HepG2 (cell line): ENCODE measurements at regions not wholly inside any gene's neighbourhood (a gene's known extent, or its start where the extent isn't known, plus 50 kb on each side); places are given as distances from the start of the nearest gene placed in this dataset.

Experiments
- ATAC-seq: fragments of 200-7000 bp; cut with Tn5 transposase; 3 replicates; pipeline ENCODE4 v1.9.1; 2020; ENCODE audit warnings: mild to moderate bottlenecking, moderate library complexity
- BruUV-seq: library from RNA; stranded (reverse); fragments of 400-500 nt; replicated peaks from 2 replicates; lab custom pipeline; 2021; lab: Mats Ljungman, UMichigan
- CTCF ChIA-PET: fragments of 300-600 bp; formaldehyde crosslinking; extraction: SDS; loops from one replicate; lab custom pipeline; 2021; ENCODE audit warnings: low total read pairs, inconsistent platforms, low intra/inter-chr PET ratio; lab: Yijun Ruan, JAX
- POLR2A ChIA-PET: fragments of 350-600 bp; sonication (Branson Sonifier 250); formaldehyde crosslinking; loops from one replicate; lab custom pipeline; 2020; ENCODE audit warnings: antibody characterized with exemption, inconsistent platforms; lab: Yijun Ruan, JAX
- DNase-seq: peaks from one replicate; pipeline ENCODE4 v3.0.0-alpha.2; 2015; ENCODE audit warnings: low spot score
- FAIRE-seq: peaks from 3 replicates; lab custom pipeline; 2011; peaks lifted over from hg19 to GRCh38; lab: Jason Lieb, UNC
- H2AFZ ChIP-seq: one replicate; pipeline ENCODE4 v1.6.1; 2011; ENCODE audit warnings: low read length, inconsistent platforms
- H3K27ac ChIP-seq: fragments of 300-600 bp; 3 replicates; pipeline ENCODE4 v1.8.0; 2011; ENCODE audit warnings: mixed run types, mild to moderate bottlenecking, mixed read lengths, low read length, inconsistent platforms; ENCODE audit not compliant: insufficient read depth; ENCODE audit errors: extremely low read length
- H3K27me3 ChIP-seq, 2 experiments: fragments of 200-600 bp in 1 of 2; 2 replicates in 1 of 2; 3 replicates in 1 of 2; pipeline versions ENCODE4 v1.6.0 to v1.8.0; 2011; ENCODE audit warnings: low read length in 2 of 2, mild to moderate bottlenecking in 2 of 2, moderate library complexity in 2 of 2, inconsistent platforms in 1 of 2; ENCODE audit not compliant: insufficient read depth in 2 of 2, control insufficient read depth in 1 of 2
- H3K36me3 ChIP-seq, 2 experiments: fragments of 200-600 bp in 1 of 2; replicated peaks in 1 of 2; 2 replicates in 1 of 2; 3 replicates in 1 of 2; pipeline versions ENCODE4 v1.5.1 to v1.8.0; 2011; ENCODE audit warnings: low read length in 2 of 2, inconsistent platforms in 1 of 2; ENCODE audit not compliant: insufficient read depth in 2 of 2, control insufficient read depth in 1 of 2
- H3K4me1 ChIP-seq: 2 replicates; pipeline ENCODE4 v1.5.1; 2012; ENCODE audit warnings: low read length, inconsistent platforms; ENCODE audit not compliant: insufficient read depth
- H3K4me2 ChIP-seq: 2 replicates; pipeline ENCODE4 v1.6.0; 2011; ENCODE audit warnings: low read depth, low read length, inconsistent platforms
- H3K4me3 ChIP-seq, 3 experiments: fragments of 200-600 bp in 1 of 3; sonication (generic), shearing (Covaris generic) in 1 of 3; replicated peaks in 1 of 3; 2 replicates each; pipeline ENCODE4 v1.5.1; 2011 to 2016; ENCODE audit warnings: low read length in 3 of 3, inconsistent platforms in 2 of 3, low read depth in 2 of 3, mild to moderate bottlenecking in 2 of 3, control low read depth in 1 of 3, mixed read lengths in 1 of 3; ENCODE audit not compliant: insufficient read depth in 1 of 3
- H3K79me2 ChIP-seq: one replicate; pipeline ENCODE4 v1.6.1; 2011; ENCODE audit warnings: low read length, inconsistent platforms; ENCODE audit not compliant: insufficient read depth
- H3K9ac ChIP-seq: 2 replicates; pipeline ENCODE4 v1.6.0; 2011; ENCODE audit warnings: mild to moderate bottlenecking, low read depth, low read length, inconsistent platforms; ENCODE audit not compliant: insufficient read depth
- H3K9me3 ChIP-seq: 2 replicates; pipeline ENCODE4 v1.5.1; 2012; ENCODE audit warnings: mild to moderate bottlenecking, low read length
- H4K20me1 ChIP-seq: 2 replicates; pipeline ENCODE4 v1.6.0; 2011; ENCODE audit warnings: inconsistent platforms, mild to moderate bottlenecking, low read length, moderate library complexity; ENCODE audit not compliant: insufficient read depth
- AKNA ChIP-seq: sonication (generic); formaldehyde crosslinking; IDR thresholded peaks from 2 replicates; pipeline ENCODE4 v1.4.0; 2020; ENCODE audit warnings: missing genetic modification reagents, borderline replicate concordance
- ATF5 ChIP-seq: sonication (generic); formaldehyde crosslinking; IDR thresholded peaks from 2 replicates; pipeline ENCODE4 v1.4.0; 2020; ENCODE audit warnings: mild to moderate bottlenecking, low read depth, missing genetic modification reagents
- CBX1 ChIP-seq: IDR thresholded peaks from one replicate; pipeline ENCODE4 v1.6.1; 2016; ENCODE audit warnings: antibody characterized with exemption, low read depth
- CCDC6 ChIP-seq: sonication (generic); formaldehyde crosslinking; IDR thresholded peaks from 2 replicates; pipeline ENCODE4 v1.8.1; 2022; ENCODE audit warnings: mild to moderate bottlenecking, missing genetic modification reagents, moderate library complexity
- CENPT ChIP-seq: sonication (generic); formaldehyde crosslinking; IDR thresholded peaks from 2 replicates; pipeline ENCODE4 v1.8.0; 2022; ENCODE audit warnings: low read depth, mild to moderate bottlenecking, moderate library complexity, missing genetic modification reagents
- ELF1 ChIP-seq: sonication (generic); formaldehyde crosslinking; IDR thresholded peaks from 2 replicates; pipeline ENCODE4 v1.4.0; 2020; ENCODE audit warnings: missing genetic modification reagents
- KDM5B ChIP-seq: sonication (generic); formaldehyde crosslinking; IDR thresholded peaks from 2 replicates; pipeline ENCODE4 v1.4.0; 2020; ENCODE audit warnings: missing genetic modification reagents, mild to moderate bottlenecking, borderline replicate concordance
- KLF6 ChIP-seq: IDR thresholded peaks from 2 replicates; pipeline ENCODE4 v1.8.0; 2016; ENCODE audit warnings: missing biosample characterization, missing genetic modification reagents
- POLR2G ChIP-seq: fragments of 200-400 bp; formaldehyde crosslinking; IDR thresholded peaks from 2 replicates; pipeline ENCODE4 v1.6.1; 2018; ENCODE audit warnings: mild to moderate bottlenecking, low read depth, low read length, moderate library complexity
- REL ChIP-seq: sonication (generic); formaldehyde crosslinking; conservative IDR thresholded peaks from 2 replicates; pipeline ENCODE4 v1.8.0; 2022; ENCODE audit warnings: mild to moderate bottlenecking, missing genetic modification reagents, moderate library complexity
- SALL2 ChIP-seq: sonication (generic); formaldehyde crosslinking; IDR thresholded peaks from 2 replicates; pipeline ENCODE4 v1.8.1; 2023; ENCODE audit warnings: mild to moderate bottlenecking, missing genetic modification reagents, inconsistent platforms
- STAT5B ChIP-seq: sonication (generic); formaldehyde crosslinking; IDR thresholded peaks from 2 replicates; pipeline ENCODE4 v1.4.0; 2020; ENCODE audit warnings: missing genetic modification reagents
- ZBTB38 ChIP-seq: sonication (generic); formaldehyde crosslinking; IDR thresholded peaks from 2 replicates; pipeline ENCODE4 v1.5.1; 2020; ENCODE audit warnings: mild to moderate bottlenecking, missing genetic modification reagents
- ZFP90 ChIP-seq: sonication (generic); formaldehyde crosslinking; IDR thresholded peaks from 2 replicates; pipeline ENCODE4 v1.8.0; 2022; ENCODE audit warnings: missing genetic modification reagents, mild to moderate bottlenecking, inconsistent platforms, borderline replicate concordance
- ZNF234 ChIP-seq: sonication (generic); formaldehyde crosslinking; conservative IDR thresholded peaks from 2 replicates; pipeline ENCODE4 v1.5.1; 2020; ENCODE audit warnings: mild to moderate bottlenecking, missing genetic modification reagents
- ZNF691 ChIP-seq: sonication (generic); formaldehyde crosslinking; IDR thresholded peaks from 2 replicates; pipeline ENCODE4 v1.4.0; 2020; ENCODE audit warnings: missing genetic modification reagents, low read depth, mild to moderate bottlenecking, borderline replicate concordance
- ZNF766 ChIP-seq: sonication (generic); formaldehyde crosslinking; IDR thresholded peaks from 2 replicates; pipeline ENCODE4 v1.5.0; 2020; ENCODE audit warnings: missing genetic modification reagents, borderline replicate concordance
- WGBS: methylation state at CpG from one replicate; pipeline ENCODE4 v1.1.6; 2017; ENCODE audit warnings: low lambda C conversion rate; 5-methylcytosine and 5-hydroxymethylcytosine counted together
- in situ Hi-C: cut with HindIII; loops from 2 replicates; pipeline ENCODE4 v1.10.0; 2017; ENCODE audit warnings: low pct_unique_long_range_greater_than_20kb; ENCODE audit not compliant: extremely low pct_ligation_motif_present
- intact Hi-C: fragments of 100-400 bp; cut with micrococcal nuclease; formaldehyde crosslinking; loops from one replicate; pipeline ENCODE4 v1.10.0; 2022; ENCODE audit not compliant: unreplicated experiment

GRCh38 chr7:96484091-96484490, 162.2 kb upstream of the SLC25A13 start (continued):
- no peak for TF ChIP-seq STAT5B (CRISPR knock-in tag)
- no peak for TF ChIP-seq ZNF234 (CRISPR knock-in tag)

- no peaks in the 10 kb centered on the region for H3K9me3 ChIP-seq
- no peaks in the 10 kb centered on the region for H3K36me3 ChIP-seq
- H3K4me1 ChIP-seq = no peaks in the 10 kb centered on the region
- intact Hi-C loops = no loop called here
- H3K27ac ChIP-seq = no peak overlapping the region
- no TSS peak for BruUV-seq
- ATAC-seq (no peak), FAIRE-seq (no peak), DNase-seq (no peak)
- 42% methylated on average over 1 of the region's 1 CpG for WGBS
- TF ChIP-seq ZNF691 (CRISPR knock-in tag) (no peak), POLR2G (no peak), ATF5 (CRISPR knock-in tag) (no peak), ZBTB38 (CRISPR knock-in tag) (no peak), ZFP90 (no peak), KLF6 (no peak), SALL2 (CRISPR knock-in tag) (no peak), CCDC6 (no peak), CENPT (CRISPR knock-in tag) (no peak), CBX1 (no peak), REL (no peak), AKNA (CRISPR knock-in tag) (no peak), ELF1 (CRISPR knock-in tag) (no peak), ZNF766 (CRISPR knock-in tag) (no peak), KDM5B (CRISPR knock-in tag) (no peak)
- POLR2A ChIA-PET = no interaction called here
- H3K4me3 ChIP-seq = no peak overlapping the region
- in situ Hi-C loops = no loop called here
- H4K20me1 ChIP-seq = no peaks in the 10 kb centered on the region
- no peak overlapping the region for H3K4me2 ChIP-seq
- no peaks in the 10 kb centered on the region for H3K79me2 ChIP-seq
- no peaks in the 10 kb centered on the region for H3K27me3 ChIP-seq
- CTCF ChIA-PET = no interaction called here
- no peak overlapping the region for H2AFZ ChIP-seq
- H3K9ac ChIP-seq = no peak overlapping the region
These were observed 159.9 kb upstream of the SLC25A13 start for GRCh38 chr7:96481796-96482195.
